Suprapubic skin (tissue), 3 donors: ENCODE measurements at regions not wholly inside any gene's neighbourhood (a gene's known extent, or its start where the extent isn't known, plus 50 kb on each side); places are given as distances from the start of the nearest gene placed in this dataset.

Experiments used
- CTCF ChIP-seq, 2 donors: fragments of 200-600 bp in 1 of 2; fragments of 450-650 bp in 1 of 2; sonication (generic) in 1 of 2; IDR thresholded peaks; one replicate each; pipeline ENCODE4 v1.5.1; 2016 to 2019; ENCODE audit warnings: antibody characterized with exemption in 2 of 2, mild to moderate bottlenecking in 1 of 2, moderate library complexity in 1 of 2
- POLR2A ChIP-seq, 2 donors: fragments of 450-650 bp; IDR thresholded peaks; one replicate each; pipeline ENCODE4 v1.6.1; 2017; ENCODE audit warnings: antibody characterized with exemption in 2 of 2, mild to moderate bottlenecking in 2 of 2, moderate library complexity in 2 of 2

- TF ChIP-seq POLR2A (IDR thresholded peaks at IDR 0.05) (no peak), CTCF (IDR thresholded peaks at IDR 0.05) (no peak)
These were observed 515.0 kb downstream of the TMEM182 start for GRCh38 chr2:103276869-103277268.
